Tibial nerve (tissue), 4 donors: ENCODE measurements at regions not wholly inside any gene's neighbourhood (a gene's known extent, or its start where the extent isn't known, plus 50 kb on each side); places are given as distances from the start of the nearest gene placed in this dataset.

Source experiments
- DNase-seq, 2 donors: peaks; one replicate each; pipeline ENCODE4 v3.0.0-alpha.2; 2019; ENCODE audit warnings: low spot score in 2 of 2
- H3K27ac ChIP-seq, 4 donors: fragments of 200-600 bp; sonication (generic) in 3 of 4; one replicate each; pipeline ENCODE4 v1.5.1; 2017 to 2019; ENCODE audit warnings: mild to moderate bottlenecking in 1 of 4
- H3K27me3 ChIP-seq, 2 donors: fragments of 200-600 bp; sonication (generic) in 1 of 2; one replicate each; pipeline versions ENCODE4 v1.5.1 to v1.6.0; 2017 to 2019
- H3K36me3 ChIP-seq, 3 donors: fragments of 200-600 bp; sonication (generic); one replicate each; pipeline ENCODE4 v1.5.1; 2018 to 2019
- H3K4me1 ChIP-seq, 4 donors: fragments of 200-600 bp; sonication (generic) in 3 of 4; one replicate each; pipeline ENCODE4 v1.5.1; 2017 to 2019
- H3K4me3 ChIP-seq, 4 donors: fragments of 200-600 bp; sonication (generic) in 3 of 4; one replicate each; pipeline ENCODE4 v1.5.1; 2017 to 2019; ENCODE audit warnings: mild to moderate bottlenecking in 1 of 4, moderate library complexity in 1 of 4
- H3K9me3 ChIP-seq, 4 donors: fragments of 200-600 bp; sonication (generic) in 3 of 4; one replicate each; pipeline ENCODE4 v1.5.1; 2017 to 2019
- CTCF ChIP-seq, 5 experiments: fragments of 200-600 bp in 3 of 5; fragments of 450-650 bp in 2 of 5; sonication (generic) in 3 of 5; IDR thresholded peaks; one replicate each; pipeline ENCODE4 v1.5.1; 2016 to 2019; ENCODE audit warnings: antibody characterized with exemption in 5 of 5, mild to moderate bottlenecking in 3 of 5, moderate library complexity in 2 of 5
- EP300 ChIP-seq, 2 donors: sonication (generic); formaldehyde crosslinking; IDR thresholded peaks; one replicate each; pipeline ENCODE4 v1.6.1; 2017; ENCODE audit warnings: antibody characterized with exemption in 2 of 2, mild to moderate bottlenecking in 1 of 2
- POLR2A ChIP-seq, 2 donors: fragments of 450-650 bp; IDR thresholded peaks; one replicate each; pipeline ENCODE4 v1.6.1; 2017; ENCODE audit warnings: antibody characterized with exemption in 2 of 2, mild to moderate bottlenecking in 2 of 2, moderate library complexity in 2 of 2
- WGBS, 2 donors: methylation state at CpG; one replicate each; pipeline ENCODE4 v1.1.5; 2018; 5-methylcytosine and 5-hydroxymethylcytosine counted together

GRCh38 chr1:208717525-208717924, 473.3 kb upstream of the PLXNA2 start:
- no peaks in the 10 kb centered on the region for H3K4me1 ChIP-seq

GRCh38 chr1:208722592-208722991, 478.4 kb upstream of the PLXNA2 start:
- Histone ChIP-seq H3K36me3 (no peaks in the 10 kb centered on the region), H3K27me3 (no peaks in the 10 kb centered on the region), H3K4me3 (no peak overlapping the region), H3K27ac (no peak overlapping the region), H3K4me1 (no peaks in the 10 kb centered on the region), H3K9me3 (peaks cover 0 to 29% (median 7%) of the 10 kb centered on the region in 4 donors)
- no peak for DNase-seq
- TF ChIP-seq POLR2A (IDR thresholded peaks at IDR 0.05) (no peak), EP300 (IDR thresholded peaks at IDR 0.05) (no peak), CTCF (IDR thresholded peaks at IDR 0.05) (no peak)

More at GRCh38 chr1:208717525-208717924, 473.3 kb upstream of the PLXNA2 start:
- no peak for DNase-seq
- WGBS, 2 donors = 43 to 55% methylated on average over 5 of the region's 5 CpGs
- peaks cover 0 to 17% (median 2%) of the 10 kb centered on the region in 4 donors for H3K9me3 ChIP-seq
- H3K27ac ChIP-seq = no peak overlapping the region
- no peak overlapping the region for H3K4me3 ChIP-seq
- H3K27me3 ChIP-seq = no peaks in the 10 kb centered on the region
- H3K36me3 ChIP-seq = no peaks in the 10 kb centered on the region
- no peak for TF ChIP-seq CTCF (IDR thresholded peaks at IDR 0.05)
- no peak for TF ChIP-seq EP300 (IDR thresholded peaks at IDR 0.05)
- no peak for TF ChIP-seq POLR2A (IDR thresholded peaks at IDR 0.05)

- H3K27me3 ChIP-seq = no peaks in the 10 kb centered on the region
- no peaks in the 10 kb centered on the region for H3K4me1 ChIP-seq
- TF ChIP-seq CTCF (IDR thresholded peaks at IDR 0.05) = no peak
- TF ChIP-seq POLR2A (IDR thresholded peaks at IDR 0.05) = no peak
- no peak for TF ChIP-seq EP300 (IDR thresholded peaks at IDR 0.05)
- WGBS, 2 donors = 73 to 79% methylated on average over 1 of the region's 1 CpG
- DNase-seq = no peak
- H3K4me3 ChIP-seq = no peak overlapping the region
- H3K27ac ChIP-seq = no peak overlapping the region
- H3K9me3 ChIP-seq = peaks cover 0 to 29% (median 7%) of the 10 kb centered on the region in 4 donors
- H3K36me3 ChIP-seq = no peaks in the 10 kb centered on the region
These were observed 479.9 kb upstream of the PLXNA2 start for GRCh38 chr1:208724079-208724478.

GRCh38 chr1:208728815-208729214, 484.6 kb upstream of the PLXNA2 start:
- WGBS, 2 donors = 100% methylated on average over 1 of the region's 1 CpG
- H3K36me3 ChIP-seq = no peaks in the 10 kb centered on the region
- H3K9me3 ChIP-seq = no peaks in the 10 kb centered on the region
- TF ChIP-seq EP300 (IDR thresholded peaks at IDR 0.05) (no peak), POLR2A (IDR thresholded peaks at IDR 0.05) (no peak)
- peaks cover 0 to 8% (median 0%) of the 10 kb centered on the region in 4 donors for H3K4me1 ChIP-seq
- H3K27me3 ChIP-seq = no peaks in the 10 kb centered on the region
- no peak overlapping the region for H3K4me3 ChIP-seq
- H3K27ac ChIP-seq = no peak overlapping the region
- no peak for DNase-seq

GRCh38 chr1:208731981-208732821, 488.0 kb upstream of the PLXNA2 start:
- H3K9me3 ChIP-seq = no peaks in the 10 kb centered on the region
- H3K36me3 ChIP-seq = no peaks in the 10 kb centered on the region
- H3K4me3 ChIP-seq = no peak overlapping the region

More at GRCh38 chr1:208731981-208732821, 488.0 kb upstream of the PLXNA2 start:
- H3K27me3 ChIP-seq = no peaks in the 10 kb centered on the region
- H3K27ac ChIP-seq = no peak overlapping the region
- no peak for DNase-seq
- 28 to 35% methylated on average over 4 of the region's 4 CpGs for WGBS, 2 donors
- TF ChIP-seq EP300 (IDR thresholded peaks at IDR 0.05) (no peak), POLR2A (IDR thresholded peaks at IDR 0.05) (no peak), CTCF (IDR thresholded peaks at IDR 0.05) (no peak)
- peaks cover 0 to 8% (median 0%) of the 10 kb centered on the region in 4 donors for H3K4me1 ChIP-seq
